Skin epidermis (tissue), 12 donors: ENCODE measurements at regions not wholly inside any gene's neighbourhood (a gene's known extent, or its start where the extent isn't known, plus 50 kb on each side); places are given as distances from the start of the nearest gene placed in this dataset.

Source experiments
- H3K27ac ChIP-seq, 21 experiments: fragments of 200-600 bp; sonication (generic) in 11 of 21; one replicate each; pipeline ENCODE4 v1.5.0; 2020; ENCODE audit warnings: mild to moderate bottlenecking in 3 of 21, inconsistent platforms in 2 of 21, moderate library complexity in 2 of 21
- H3K4me3 ChIP-seq, 7 experiments: fragments of 200-600 bp; sonication (generic) in 2 of 7; one replicate each; pipeline ENCODE4 v1.5.0; 2020; ENCODE audit warnings: inconsistent platforms in 2 of 7, mild to moderate bottlenecking in 2 of 7, moderate library complexity in 1 of 7

GRCh38 chr22:22408731-22409696, 99.5 kb downstream of the ZNF280B start:
- Histone ChIP-seq H3K27ac (no peak overlapping the region), H3K4me3 (no peak overlapping the region)

GRCh38 chr22:22410121-22410520, 98.4 kb downstream of the ZNF280B start:
- Histone ChIP-seq H3K4me3 (no peak overlapping the region), H3K27ac (no peak overlapping the region)

- Histone ChIP-seq H3K4me3 (no peak overlapping the region), H3K27ac (no peak overlapping the region)
These were observed 97.9 kb downstream of the ZNF280B start for GRCh38 chr22:22410677-22411076.

DNA sequence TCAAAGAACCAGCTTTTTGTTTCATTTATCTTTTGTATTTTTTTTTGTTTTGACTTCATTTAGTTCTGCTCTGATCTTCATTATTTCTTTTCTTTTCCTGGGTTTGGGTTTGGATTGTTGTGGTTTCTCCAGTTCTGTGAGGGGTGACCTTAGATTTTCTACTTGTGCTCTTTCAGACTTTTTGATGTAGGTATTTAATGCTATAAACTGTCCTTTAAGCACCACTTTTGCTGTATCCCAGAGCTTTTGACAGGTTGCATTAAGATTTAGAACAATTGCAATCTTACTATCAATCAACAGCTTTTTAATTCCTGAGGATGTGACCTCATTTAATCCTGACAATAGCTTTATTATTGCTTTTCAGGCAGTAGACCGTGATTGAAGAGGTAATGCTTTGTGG, 94.3 kb downstream of the ZNF280B start:
- Histone ChIP-seq H3K4me3 (no peak overlapping the region), H3K27ac (no peak overlapping the region)

- H3K27ac ChIP-seq: no peak overlapping the region
- H3K4me3 ChIP-seq: no peak overlapping the region
These were observed 90.9 kb downstream of the ZNF280B start for GRCh38 chr22:22417495-22418162.

GRCh38 chr22:22418163-22418549, 90.4 kb downstream of the ZNF280B start:
- no peak overlapping the region for H3K4me3 ChIP-seq

DNA sequence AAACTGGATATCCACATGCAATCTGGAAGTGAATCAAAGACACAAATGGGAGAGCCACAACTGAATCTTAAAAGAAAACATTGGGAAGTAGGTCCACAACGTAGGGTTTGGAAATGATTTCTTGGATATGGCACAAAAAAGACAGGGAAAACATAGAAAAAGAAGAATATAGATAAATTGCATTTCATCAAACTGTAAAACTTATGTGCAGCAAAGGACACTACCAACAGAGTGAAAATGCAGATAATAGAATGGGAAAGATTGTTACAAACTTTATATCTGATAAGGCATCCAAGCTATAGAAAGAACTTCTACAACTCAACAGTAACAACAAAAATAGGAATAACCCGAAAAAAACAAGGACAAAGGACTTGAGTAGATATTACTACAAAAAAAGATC, 89.6 kb downstream of the ZNF280B start:
- Histone ChIP-seq H3K4me3 (no peak overlapping the region), H3K27ac (no peak overlapping the region)

More at GRCh38 chr22:22418163-22418549, 90.4 kb downstream of the ZNF280B start:
- H3K27ac ChIP-seq: no peak overlapping the region

DNA sequence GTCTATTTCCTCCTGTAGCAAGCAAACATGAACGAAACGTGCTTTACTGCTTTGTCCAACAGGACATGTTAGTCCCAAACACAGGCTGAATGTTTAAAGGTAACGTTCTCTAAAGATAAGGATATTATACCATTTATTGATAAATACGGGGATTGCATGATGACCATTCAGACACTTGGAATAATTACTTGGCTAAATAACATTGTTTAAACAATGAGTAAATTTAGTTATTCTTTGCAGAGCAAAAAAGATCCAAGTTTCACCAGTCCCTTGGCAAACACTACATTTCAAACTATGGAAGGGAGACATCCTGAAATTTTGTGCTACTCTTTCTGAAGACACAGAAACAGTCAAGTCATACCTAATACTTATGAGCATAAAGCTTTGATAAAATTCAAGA, 88.0 kb downstream of the ZNF280B start:
- no peak overlapping the region for H3K27ac ChIP-seq
- no peak overlapping the region for H3K4me3 ChIP-seq

DNA sequence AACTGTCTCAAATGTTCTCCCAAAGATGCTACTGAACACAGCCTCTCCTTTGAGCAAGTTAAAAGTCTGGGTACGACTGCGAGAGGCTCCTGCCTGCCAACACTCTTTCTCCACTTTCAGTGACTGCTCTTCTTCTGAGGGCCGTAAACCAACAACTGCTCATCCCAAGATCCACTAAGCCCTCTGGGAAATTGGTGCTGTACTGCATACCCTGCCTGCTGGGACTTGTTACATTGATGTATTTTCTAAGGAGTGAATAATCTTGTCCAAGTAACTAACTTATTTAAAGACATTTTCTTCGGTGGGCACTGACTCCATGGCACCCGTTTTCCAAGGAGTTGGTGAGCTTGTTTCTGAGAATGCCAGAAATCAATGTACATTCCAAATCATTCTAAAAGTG, 87.2 kb downstream of the ZNF280B start:
- Histone ChIP-seq H3K27ac (no peak overlapping the region), H3K4me3 (no peak overlapping the region)

- no peak overlapping the region for H3K27ac ChIP-seq
- no peak overlapping the region for H3K4me3 ChIP-seq
These were observed 85.9 kb downstream of the ZNF280B start for GRCh38 chr22:22422629-22423112.

DNA sequence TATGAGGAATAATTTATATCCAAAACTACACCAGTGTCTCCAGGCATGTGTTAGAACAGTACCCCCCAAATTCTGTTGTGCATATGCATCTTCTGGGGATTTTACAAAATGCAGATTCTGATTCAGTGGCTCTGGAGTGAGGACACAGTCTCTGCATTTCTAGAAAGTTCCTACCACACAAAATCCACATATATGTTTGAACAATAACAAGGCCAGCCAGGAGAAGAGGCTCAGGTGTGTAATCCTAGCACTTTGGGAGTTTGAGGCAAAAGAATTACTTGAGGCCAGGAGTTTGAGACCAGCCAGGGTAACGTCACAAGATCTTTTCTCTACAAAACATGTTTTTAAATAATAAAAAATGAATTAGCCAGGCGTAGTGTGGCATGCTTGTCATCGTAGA, 84.9 kb downstream of the ZNF280B start:
- no peak overlapping the region for H3K27ac ChIP-seq
- no peak overlapping the region for H3K4me3 ChIP-seq

- Histone ChIP-seq H3K4me3 (no peak overlapping the region), H3K27ac (no peak overlapping the region)
These were observed 84.2 kb downstream of the ZNF280B start for GRCh38 chr22:22424210-22424800.

DNA sequence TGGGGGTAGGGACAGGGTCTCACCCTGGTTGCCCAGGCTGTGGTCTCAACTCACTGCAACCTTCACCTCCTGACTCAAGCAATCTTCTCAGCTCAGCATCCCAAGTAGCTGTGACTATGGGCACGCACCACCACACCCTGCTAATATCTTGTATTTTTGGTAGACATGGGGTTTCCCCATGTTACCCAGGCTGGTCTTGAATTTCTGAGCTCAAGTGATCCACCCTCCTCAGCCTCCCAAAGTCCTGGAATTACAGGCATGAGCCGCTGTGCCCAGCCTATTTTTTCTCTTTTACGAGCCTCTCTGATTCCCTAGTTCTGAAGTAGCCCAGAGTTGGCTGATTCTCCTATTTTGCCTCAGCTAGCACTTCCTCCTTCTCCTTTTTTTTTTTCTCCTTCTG, 83.6 kb downstream of the ZNF280B start:
- Histone ChIP-seq H3K27ac (no peak overlapping the region), H3K4me3 (no peak overlapping the region)

DNA sequence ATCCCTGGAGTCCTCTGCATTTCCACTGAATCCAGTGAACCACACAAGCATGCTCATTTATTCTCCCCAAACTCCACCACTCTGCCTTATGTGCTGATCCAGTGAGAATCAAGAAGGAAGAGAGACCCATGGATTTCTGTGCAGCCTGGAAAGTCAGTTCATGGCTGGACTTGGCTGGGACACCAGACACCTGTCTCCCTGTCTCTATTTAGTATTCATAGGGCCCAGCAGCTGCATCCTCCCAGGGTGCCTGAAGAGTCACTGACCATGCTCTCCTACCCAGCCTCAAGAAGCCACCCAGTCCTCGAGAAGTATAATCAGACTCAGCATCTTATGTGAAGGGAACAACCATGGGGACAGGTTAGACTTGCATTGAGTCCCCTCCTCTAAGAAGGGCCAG, 83.2 kb downstream of the ZNF280B start:
- Histone ChIP-seq H3K4me3 (no peak overlapping the region), H3K27ac (no peak overlapping the region)

- Histone ChIP-seq H3K27ac (no peak overlapping the region), H3K4me3 (no peak overlapping the region)
These were observed 82.5 kb downstream of the ZNF280B start for GRCh38 chr22:22425783-22426624.

DNA sequence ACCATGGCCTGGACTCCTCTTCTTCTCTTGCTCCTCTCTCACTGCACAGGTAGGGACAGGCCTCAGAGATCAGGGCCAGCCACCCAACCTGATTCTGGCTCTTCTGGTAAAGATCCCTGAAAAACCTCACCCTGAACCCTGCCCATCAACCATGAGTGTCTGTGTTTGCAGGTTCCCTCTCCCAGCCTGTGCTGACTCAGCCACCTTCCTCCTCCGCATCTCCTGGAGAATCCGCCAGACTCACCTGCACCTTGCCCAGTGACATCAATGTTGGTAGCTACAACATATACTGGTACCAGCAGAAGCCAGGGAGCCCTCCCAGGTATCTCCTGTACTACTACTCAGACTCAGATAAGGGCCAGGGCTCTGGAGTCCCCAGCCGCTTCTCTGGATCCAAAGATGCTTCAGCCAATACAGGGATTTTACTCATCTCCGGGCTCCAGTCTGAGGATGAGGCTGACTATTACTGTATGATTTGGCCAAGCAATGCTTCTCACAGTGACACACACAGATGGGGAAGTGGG, 80.9 kb downstream of the ZNF280B start:
- H3K4me3 ChIP-seq: no peak overlapping the region
- H3K27ac ChIP-seq: no peak overlapping the region

DNA sequence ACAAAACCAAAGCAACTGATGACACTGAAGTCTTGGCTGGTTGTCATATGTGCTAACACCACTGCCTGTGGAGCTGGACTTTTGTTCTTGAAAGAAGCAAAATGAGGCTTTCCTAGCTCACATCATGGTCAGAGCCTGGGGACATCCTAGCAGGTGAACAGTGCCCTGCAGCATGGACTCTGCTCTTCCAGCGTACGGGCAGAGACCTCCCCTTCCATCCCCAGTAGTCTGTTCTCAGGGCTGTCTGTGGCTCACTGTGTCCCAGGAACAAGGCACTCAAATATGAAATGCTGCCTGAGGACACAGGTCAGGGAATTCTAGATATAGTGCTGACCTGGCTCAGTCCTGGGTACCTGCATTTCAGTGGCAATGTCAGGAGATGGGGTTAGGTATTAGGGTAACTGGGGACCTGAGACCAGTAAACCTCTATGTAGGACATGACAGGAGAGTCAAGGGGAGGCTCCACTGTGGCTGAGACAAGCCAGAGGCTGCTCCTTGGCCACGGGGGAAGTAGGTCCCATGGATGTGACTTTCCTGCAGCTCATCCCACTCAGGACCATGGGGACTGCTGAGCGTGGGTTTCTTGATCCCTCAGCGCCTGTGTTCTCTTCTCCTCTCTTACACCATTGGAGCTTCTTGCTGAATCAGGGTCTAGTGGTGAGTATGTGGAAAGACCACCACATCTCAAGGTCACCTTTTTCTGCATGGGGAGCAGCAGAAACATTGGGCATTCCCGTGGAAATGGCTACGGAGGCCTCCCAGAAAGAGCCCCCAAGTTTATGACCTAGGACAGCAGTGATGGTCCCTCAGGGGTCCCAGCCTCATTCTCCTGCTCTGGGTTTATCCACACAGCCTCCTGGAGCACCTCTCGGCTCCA, 80.1 kb downstream of the ZNF280B start:
- H3K27ac ChIP-seq: no peak overlapping the region
- no peak overlapping the region for H3K4me3 ChIP-seq

- Histone ChIP-seq H3K27ac (no peak overlapping the region), H3K4me3 (no peak overlapping the region)
These were observed 79.0 kb downstream of the ZNF280B start for GRCh38 chr22:22429369-22430108.
